ENCODE measurements at regions not wholly inside any gene's neighbourhood (a gene's known extent, or its start where the extent isn't known, plus 50 kb on each side); places are given as distances from the start of the nearest gene placed in this dataset.

DNA sequence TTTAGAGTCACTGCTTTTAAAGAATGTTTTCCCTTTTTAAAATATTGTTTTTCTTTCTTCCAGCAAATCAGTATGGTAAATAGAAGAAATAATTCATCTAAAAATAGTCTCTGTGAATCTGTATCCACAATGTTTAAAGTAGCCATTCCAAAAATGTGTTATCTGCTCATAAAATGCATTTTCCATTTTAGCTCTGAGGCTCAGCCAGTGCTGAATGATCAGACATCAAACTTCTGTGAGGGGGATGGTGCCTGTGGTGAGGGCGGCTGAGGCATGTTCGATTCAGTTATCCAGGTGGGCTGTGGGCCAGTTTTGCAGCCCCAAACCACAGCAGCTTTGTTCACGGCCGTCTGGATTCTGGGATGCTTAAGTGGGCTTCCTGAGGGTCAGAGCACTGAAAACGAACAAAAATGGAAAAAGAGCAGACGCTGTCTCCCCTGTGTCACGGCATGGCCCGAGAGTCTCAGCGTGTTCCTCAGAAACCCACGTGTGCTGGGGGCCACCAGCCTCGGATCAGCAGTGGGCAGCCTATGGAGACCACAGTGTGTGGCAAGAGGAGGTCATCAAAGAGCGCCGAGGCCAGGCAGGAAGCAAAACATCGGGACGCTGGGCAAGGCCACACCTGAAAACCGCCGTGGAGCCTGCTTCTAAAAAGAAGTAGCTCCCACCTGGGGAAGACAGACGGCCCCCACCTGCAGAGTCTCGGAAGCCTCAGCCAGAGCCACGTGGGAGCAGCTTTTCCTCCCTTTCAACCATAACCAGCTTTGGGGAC is 134.9 kb upstream of the THBS2 start:
- Histone ChIP-seq H3K36me3 (no peaks in the 10 kb centered on the region), H3K4me1 (peaks cover 0 to 15% (median 11%) of the 10 kb centered on the region in 4 donors), H3K27ac (replicated peaks in 1 of 4) (no peak overlapping the region), H3K4me3 (no peak overlapping the region), H3K27me3 (no peaks in the 10 kb centered on the region), H3K9me3 (no peaks in the 10 kb centered on the region)
- intact Hi-C loops (cut with DNase I): no loop called here
- 77% methylated on average over 20 of the region's 20 CpGs for WGBS
- TF ChIP-seq, protein P1, sequence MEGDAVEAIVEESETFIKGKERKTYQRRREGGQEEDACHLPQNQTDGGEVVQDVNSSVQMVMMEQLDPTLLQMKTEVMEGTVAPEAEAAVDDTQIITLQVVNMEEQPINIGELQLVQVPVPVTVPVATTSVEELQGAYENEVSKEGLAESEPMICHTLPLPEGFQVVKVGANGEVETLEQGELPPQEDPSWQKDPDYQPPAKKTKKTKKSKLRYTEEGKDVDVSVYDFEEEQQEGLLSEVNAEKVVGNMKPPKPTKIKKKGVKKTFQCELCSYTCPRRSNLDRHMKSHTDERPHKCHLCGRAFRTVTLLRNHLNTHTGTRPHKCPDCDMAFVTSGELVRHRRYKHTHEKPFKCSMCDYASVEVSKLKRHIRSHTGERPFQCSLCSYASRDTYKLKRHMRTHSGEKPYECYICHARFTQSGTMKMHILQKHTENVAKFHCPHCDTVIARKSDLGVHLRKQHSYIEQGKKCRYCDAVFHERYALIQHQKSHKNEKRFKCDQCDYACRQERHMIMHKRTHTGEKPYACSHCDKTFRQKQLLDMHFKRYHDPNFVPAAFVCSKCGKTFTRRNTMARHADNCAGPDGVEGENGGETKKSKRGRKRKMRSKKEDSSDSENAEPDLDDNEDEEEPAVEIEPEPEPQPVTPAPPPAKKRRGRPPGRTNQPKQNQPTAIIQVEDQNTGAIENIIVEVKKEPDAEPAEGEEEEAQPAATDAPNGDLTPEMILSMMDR (IDR thresholded peaks at IDR 0.05): no peak
- no peak for TF ChIP-seq POLR2AphosphoS5 (IDR thresholded peaks at IDR 0.05)
- TF ChIP-seq EP300 (IDR thresholded peaks at IDR 0.05): no peak
- no peak for DNase-seq (ENCODE audit: extremely low spot score)

DNA sequence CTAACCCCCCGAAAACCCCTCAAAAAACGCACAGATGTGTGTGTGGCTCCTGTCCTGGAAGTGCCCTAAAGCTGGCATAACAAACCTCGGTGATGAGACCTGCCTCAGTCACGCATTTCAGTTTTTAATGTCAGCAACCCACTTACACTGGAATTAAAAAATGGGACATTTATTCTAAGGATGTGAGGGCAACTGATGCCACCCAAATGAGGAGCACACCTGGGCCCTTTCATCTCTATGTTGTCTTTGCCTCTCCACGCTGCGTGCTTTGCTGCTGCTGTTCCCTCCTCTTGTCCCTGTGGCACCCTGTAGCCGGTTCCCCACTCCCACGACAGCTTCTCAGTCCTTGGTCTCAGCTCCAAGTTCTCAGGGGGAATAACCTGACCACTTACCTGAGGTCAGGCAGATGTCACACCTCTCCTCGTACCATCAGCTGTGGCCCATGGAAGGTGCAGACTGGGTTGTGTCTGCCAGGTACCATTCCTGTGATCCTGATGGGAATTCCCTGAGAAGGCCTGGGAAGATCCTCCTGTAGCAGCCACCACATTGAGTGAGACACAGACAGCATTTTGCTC is 134.2 kb upstream of the THBS2 start:
- Histone ChIP-seq H3K27ac (replicated peaks in 1 of 4) (no peak overlapping the region), H3K9me3 (no peaks in the 10 kb centered on the region), H3K27me3 (no peaks in the 10 kb centered on the region), H3K4me3 (no peak overlapping the region), H3K36me3 (no peaks in the 10 kb centered on the region), H3K4me1 (peaks cover 0 to 15% (median 11%) of the 10 kb centered on the region in 4 donors)
- 90% methylated on average over 9 of the region's 9 CpGs for WGBS
- TF ChIP-seq POLR2AphosphoS5 (IDR thresholded peaks at IDR 0.05) (no peak), POLR2A (IDR thresholded peaks at IDR 0.05; ENCODE audit: low read depth) (no peak), EP300 (IDR thresholded peaks at IDR 0.05) (no peak)
- TF ChIP-seq, protein P1 (IDR thresholded peaks at IDR 0.05): no peak
- DNase-seq (ENCODE audit: extremely low spot score): peak; percentile 57
- intact Hi-C loops (cut with DNase I): no loop called here

DNA sequence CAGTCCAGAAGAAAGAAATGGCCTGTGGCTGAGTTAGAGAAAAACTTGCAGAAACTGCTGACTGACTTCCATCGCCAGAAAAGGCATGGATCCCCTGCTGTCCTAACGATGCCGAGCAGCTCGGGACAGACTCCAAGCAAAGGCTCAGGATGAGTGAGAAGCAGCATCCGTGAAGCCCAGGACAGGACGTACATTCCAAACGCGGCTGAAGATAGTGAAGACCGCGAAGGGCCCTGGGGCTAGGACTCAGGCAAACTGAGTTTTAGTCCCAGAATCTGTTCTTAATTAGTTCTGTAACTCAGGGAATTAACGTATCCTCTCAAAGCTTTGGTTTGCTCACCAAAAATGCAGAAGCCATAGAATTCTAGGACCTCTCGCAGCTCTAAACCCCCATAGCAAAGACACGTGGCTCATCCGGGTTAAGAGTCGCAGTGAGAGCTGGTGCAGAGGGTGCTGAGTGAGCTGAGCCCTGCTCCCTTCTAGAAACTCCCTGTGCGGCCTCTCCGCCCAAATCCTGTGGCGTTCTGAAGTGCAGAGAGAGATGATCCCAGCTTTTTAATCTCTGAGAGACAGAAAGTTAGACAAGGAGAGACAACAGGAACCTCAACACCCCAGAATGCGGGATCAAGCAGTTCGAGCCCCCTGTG is 132.9 kb upstream of the THBS2 start:
- peak; percentile 83 for DNase-seq (ENCODE audit: extremely low spot score)
- WGBS: 66% methylated on average over 20 of the region's 20 CpGs
- H3K4me3 ChIP-seq: no peak overlapping the region
- no peaks in the 10 kb centered on the region for H3K27me3 ChIP-seq
- no peak overlapping the region for H3K27ac ChIP-seq (replicated peaks in 1 of 4)
- no peak for TF ChIP-seq POLR2AphosphoS5 (IDR thresholded peaks at IDR 0.05)
- no peaks in the 10 kb centered on the region for H3K36me3 ChIP-seq
- intact Hi-C loops (cut with DNase I): no loop called here
- peaks cover 0 to 15% (median 11%) of the 10 kb centered on the region in 4 donors for H3K4me1 ChIP-seq
- H3K9me3 ChIP-seq: no peaks in the 10 kb centered on the region

DNA sequence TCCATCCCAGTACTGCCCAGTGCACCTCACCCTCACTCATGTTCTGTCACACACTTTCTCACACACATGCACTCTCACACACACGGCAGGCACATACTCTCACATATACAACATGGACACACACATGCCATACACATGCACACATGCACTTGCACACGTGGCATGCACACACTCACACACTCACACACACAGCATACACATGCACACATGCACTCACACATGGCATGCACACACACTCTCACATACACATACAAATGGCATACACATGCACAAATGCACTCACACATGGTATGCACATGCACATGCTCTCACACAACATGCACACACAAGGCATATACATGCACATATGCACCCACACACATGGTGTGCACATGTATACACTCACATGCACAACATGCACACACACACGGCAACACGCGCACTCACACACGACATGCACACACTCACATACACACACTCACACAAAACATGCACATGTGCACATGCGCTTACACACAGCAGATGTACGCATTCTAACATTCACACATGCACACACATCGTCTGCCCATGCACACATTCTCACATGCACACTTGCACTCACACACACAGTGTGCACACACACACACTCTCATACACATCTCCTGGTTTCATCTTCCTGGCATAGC is 131.7 kb upstream of the THBS2 start:
- Histone ChIP-seq H3K4me3 (no peak overlapping the region), H3K27me3 (no peaks in the 10 kb centered on the region), H3K9me3 (no peaks in the 10 kb centered on the region), H3K4me1 (peaks cover 0 to 15% (median 11%) of the 10 kb centered on the region in 4 donors), H3K27ac (replicated peaks in 1 of 4) (no peak overlapping the region), H3K36me3 (no peaks in the 10 kb centered on the region)
- WGBS: 89% methylated on average over 9 of the region's 9 CpGs
- peak; percentile 45 for DNase-seq (ENCODE audit: extremely low spot score)
- TF ChIP-seq EP300 (IDR thresholded peaks at IDR 0.05): no peak
- TF ChIP-seq, protein P1 (IDR thresholded peaks at IDR 0.05): no peak
- TF ChIP-seq POLR2AphosphoS5 (IDR thresholded peaks at IDR 0.05): no peak
- no peak for TF ChIP-seq POLR2A (IDR thresholded peaks at IDR 0.05; ENCODE audit: low read depth)
- intact Hi-C loops (cut with DNase I): no loop called here

DNA sequence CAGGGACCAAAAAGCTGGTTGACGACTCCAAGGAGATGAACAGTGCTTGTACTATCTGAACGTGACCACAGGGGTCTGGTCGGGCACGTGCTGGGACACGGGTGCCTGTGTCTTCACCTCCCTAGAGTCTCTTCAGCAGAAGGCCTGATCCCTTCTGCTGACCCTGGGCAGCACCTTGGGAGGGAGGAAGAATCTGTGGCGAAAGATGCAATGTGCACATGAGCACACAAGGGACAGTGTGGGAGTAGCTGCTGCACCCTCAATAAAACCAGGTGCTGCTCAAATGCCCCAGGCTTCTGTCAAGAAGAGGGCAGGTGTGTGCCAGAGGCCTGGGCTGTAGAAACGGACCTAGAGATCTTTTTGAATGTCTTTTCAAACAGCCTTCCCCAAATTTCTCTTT is 130.6 kb upstream of the THBS2 start:
- peaks cover 0 to 15% (median 11%) of the 10 kb centered on the region in 4 donors for H3K4me1 ChIP-seq
- no peaks in the 10 kb centered on the region for H3K27me3 ChIP-seq
- no peaks in the 10 kb centered on the region for H3K9me3 ChIP-seq
- TF ChIP-seq POLR2AphosphoS5 (IDR thresholded peaks at IDR 0.05): no peak
- TF ChIP-seq, protein P1 (IDR thresholded peaks at IDR 0.05): no peak
- no peak for TF ChIP-seq POLR2A (IDR thresholded peaks at IDR 0.05; ENCODE audit: low read depth)
- TF ChIP-seq EP300 (IDR thresholded peaks at IDR 0.05): no peak
- H3K27ac ChIP-seq (replicated peaks in 1 of 4): no peak overlapping the region
- H3K4me3 ChIP-seq: no peak overlapping the region
- H3K36me3 ChIP-seq: no peaks in the 10 kb centered on the region
- peak; percentile 57 for DNase-seq (ENCODE audit: extremely low spot score)
- 75% methylated on average over 7 of the region's 7 CpGs for WGBS
- intact Hi-C loops (cut with DNase I): no loop called here

All from esophagus muscularis mucosa (tissue), 4 donors.